Thyroid gland (tissue), 4 donors: ENCODE measurements at regions not wholly inside any gene's neighbourhood (a gene's known extent, or its start where the extent isn't known, plus 50 kb on each side); places are given as distances from the start of the nearest gene placed in this dataset.

Experiments used
- CTCF ChIP-seq, 6 experiments: fragments of 200-600 bp in 3 of 6; fragments of 450-650 bp in 3 of 6; sonication (generic) in 3 of 6; IDR thresholded peaks; one replicate each; pipeline ENCODE4 v1.5.1; 2016 to 2019; ENCODE audit warnings: antibody characterized with exemption in 6 of 6, mild to moderate bottlenecking in 2 of 6, inconsistent platforms in 1 of 6, moderate library complexity in 1 of 6
- POLR2A ChIP-seq, 2 donors: fragments of 450-650 bp; IDR thresholded peaks; one replicate each; pipeline ENCODE4 v1.6.1; 2017; ENCODE audit warnings: antibody characterized with exemption in 2 of 2, mild to moderate bottlenecking in 2 of 2, moderate library complexity in 1 of 2

GRCh38 chr11:82450996-82451395 is 282.7 kb downstream of the FAM181B start:
- TF ChIP-seq CTCF (IDR thresholded peaks at IDR 0.05) (no peak), POLR2A (IDR thresholded peaks at IDR 0.05) (no peak)
